ENCODE measurements at regions not wholly inside any gene's neighbourhood (a gene's known extent, or its start where the extent isn't known, plus 50 kb on each side); places are given as distances from the start of the nearest gene placed in this dataset.

- TF ChIP-seq POLR2A (IDR thresholded peaks at IDR 0.05) (no peak), CTCF (IDR thresholded peaks at IDR 0.05) (no peak)
Observed at GRCh38 chr12:18168016-18168415, 78.0 kb upstream of the RERGL start.

Data from thyroid gland (tissue), 4 donors.